ENCODE measurements at regions not wholly inside any gene's neighbourhood (a gene's known extent, or its start where the extent isn't known, plus 50 kb on each side); places are given as distances from the start of the nearest gene placed in this dataset.

DNA sequence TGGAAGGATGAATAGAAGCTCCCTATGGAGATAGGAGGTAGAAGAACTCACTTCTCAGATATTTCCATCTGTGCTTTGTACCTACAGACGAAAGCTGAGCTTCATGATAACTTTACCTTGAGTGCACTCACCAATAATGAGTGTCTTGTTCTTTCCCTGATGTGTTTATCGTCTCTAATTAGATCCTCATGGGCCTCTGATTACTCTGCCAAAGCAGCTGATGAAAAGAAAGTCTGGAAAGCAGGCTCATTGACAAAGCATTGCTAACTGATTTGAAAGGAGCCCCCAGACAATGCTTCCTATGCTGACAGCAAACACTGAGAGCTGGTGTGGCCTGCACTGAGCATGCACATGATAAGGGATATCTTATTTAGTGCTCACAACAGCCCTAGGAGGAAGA lies 183.9 kb upstream of the GHITM start:
- H3K4me2 ChIP-seq (ENCODE audit: insufficient read depth in 1 of 2, low read depth in 2 of 2, low read length in 2 of 2), result no peak overlapping the region
- H2BK5ac ChIP-seq (ENCODE audit: low read depth, low read length), result no peak overlapping the region
- H3K18ac ChIP-seq (ENCODE audit: extremely low read depth, low read length), result no peak overlapping the region
- no peak overlapping the region for H3K4ac ChIP-seq (replicated peaks; ENCODE audit: insufficient read length, low read depth, low read length)
- no peaks in the 10 kb centered on the region for H3K9me3 ChIP-seq (ENCODE audit: insufficient read depth in 2 of 2, low read depth in 1 of 2, low read length in 1 of 2)
- peaks cover 2 to 34% (median 15%) of the 10 kb centered on the region in 4 experiments; a peak in 6 of 7 replicates for H3K27me3 ChIP-seq (replicated peaks in 1 of 4; ENCODE audit: control insufficient read depth in 3 of 4, extremely low read depth in 1 of 4, insufficient read depth in 3 of 4, low read length in 3 of 4)
- H2BK120ac ChIP-seq (replicated peaks; ENCODE audit: low read depth, low read length), result no peak overlapping the region
- H3K56ac ChIP-seq (replicated peaks; ENCODE audit: insufficient read length, low read depth, low read length), result no peak overlapping the region
- FAIRE-seq, result no peak
- no peak overlapping the region for H3K23ac ChIP-seq (ENCODE audit: insufficient read length)
- no peak overlapping the region for H4K91ac ChIP-seq (replicated peaks; ENCODE audit: insufficient read length, low read length)
- ChIA-PET CTCF (ENCODE audit: partially characterized antibody) (interaction anchor here (0.6 to 4.3 kb wide), 3 partner anchors 10 to 38 kb away, joined by 3 to 17 read pairs (median 3); no protein-coding TSS in a partner anchor), POLR2A (ENCODE audit: partially characterized antibody) (no interaction called here)
- no peaks in the 10 kb centered on the region; the same call in 1 of the 2 replicates for H3K23me2 ChIP-seq (ENCODE audit: low read depth, low read length)
- no peaks in the 10 kb centered on the region for H3K79me2 ChIP-seq (ENCODE audit: control insufficient read depth in 1 of 2, insufficient read depth in 2 of 2, low read length in 2 of 2)
- no peak overlapping the region for H4K8ac ChIP-seq (ENCODE audit: extremely low read depth, insufficient read depth, low read length)
- no peak overlapping the region for H2AFZ ChIP-seq (ENCODE audit: low read length)
- H3K36me3 ChIP-seq (ENCODE audit: control insufficient read depth in 2 of 4, insufficient read depth in 4 of 4, low read length in 3 of 4), result no peaks in the 10 kb centered on the region
- H3K27ac ChIP-seq (ENCODE audit: low read depth, low read length), result no peak overlapping the region
- H2BK12ac ChIP-seq (ENCODE audit: low read depth, low read length), result no peak overlapping the region
- 96% methylated on average over 2 of the region's 2 CpGs; no CpG with 5 or more reads in 1 of the 2 experiments for WGBS, 2 experiments (ENCODE audit: extremely low coverage in 1 of 2, insufficient coverage in 1 of 2, insufficient read length in 1 of 2, insufficient replicate concordance in 2 of 2, low coverage in 1 of 2, low lambda C conversion rate in 2 of 2, missing lambda C conversion rate in 1 of 2)
- no peak overlapping the region for H3K14ac ChIP-seq (ENCODE audit: insufficient read length)
- no peak overlapping the region for H2BK20ac ChIP-seq (ENCODE audit: low read length)
- H3K9ac ChIP-seq (replicated peaks in 1 of 4; ENCODE audit: extremely low read depth in 1 of 4, low read depth in 3 of 4, low read length in 3 of 4), result no peak overlapping the region
- H4K20me1 ChIP-seq (replicated peaks in 1 of 2; ENCODE audit: control insufficient read depth in 1 of 2, insufficient read depth in 2 of 2, low read length in 2 of 2), result no peaks in the 10 kb centered on the region
- H4K5ac ChIP-seq (ENCODE audit: insufficient read length, low read depth, low read length), result no peak overlapping the region
- DNase-seq (ENCODE audit: low read depth in 1 of 2, low spot score in 2 of 2), result no peak
- no peak overlapping the region for H2AK5ac ChIP-seq (ENCODE audit: low read depth, low read length)
- TF ChIP-seq ZNF274 (IDR thresholded peaks at IDR 0.05; ENCODE audit: borderline replicate concordance, extremely low read depth, low read length) (no peak), GABPA (IDR thresholded peaks at IDR 0.05; ENCODE audit: borderline replicate concordance, insufficient read depth, low read length) (no peak), RAD21 (IDR thresholded peaks at IDR 0.05 in 1 of 2, conservative IDR thresholded peaks at IDR 0.05 in 1 of 2; ENCODE audit: low read depth in 2 of 2, low read length in 2 of 2) (no peak), HDAC2 (IDR thresholded peaks at IDR 0.05; ENCODE audit: borderline replicate concordance in 1 of 2, low read depth in 2 of 2, low read length in 2 of 2) (no peak), TAF7 (optimal IDR thresholded peaks at IDR 0.05; ENCODE audit: borderline replicate concordance, low read depth, low read length) (no peak)
- TF ChIP-seq, protein P1, sequence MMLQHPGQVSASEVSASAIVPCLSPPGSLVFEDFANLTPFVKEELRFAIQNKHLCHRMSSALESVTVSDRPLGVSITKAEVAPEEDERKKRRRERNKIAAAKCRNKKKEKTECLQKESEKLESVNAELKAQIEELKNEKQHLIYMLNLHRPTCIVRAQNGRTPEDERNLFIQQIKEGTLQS (IDR thresholded peaks at IDR 0.05; ENCODE audit: insufficient read depth, low read depth, low read length), result no peak
- H2BK15ac ChIP-seq (ENCODE audit: low read length), result no peak overlapping the region
- no peaks in the 10 kb centered on the region for H3K79me1 ChIP-seq (ENCODE audit: low read depth, low read length)
- H3K4me3 ChIP-seq (ENCODE audit: extremely low read depth in 1 of 4, insufficient read depth in 2 of 4, low read depth in 3 of 4, low read length in 4 of 4), result no peak overlapping the region
- H3K4me1 ChIP-seq (replicated peaks in 1 of 4; ENCODE audit: control insufficient read depth in 3 of 4, insufficient read depth in 4 of 4, low read length in 3 of 4), result peaks cover 3 to 17% (median 8%) of the 10 kb centered on the region in 4 experiments; a peak in 6 of 7 replicates
